ENCODE measurements at regions not wholly inside any gene's neighbourhood (a gene's known extent, or its start where the extent isn't known, plus 50 kb on each side); places are given as distances from the start of the nearest gene placed in this dataset.

GRCh38 chr7:12884856-12885440 is 197.5 kb downstream of the ARL4A start:
- H3K27ac ChIP-seq (ENCODE audit: insufficient read depth, low read depth, low read length) = no peak overlapping the region
- no TSS peak for BruUV-seq (replicated peaks)
- CTCF ChIA-PET = interaction anchor here (1.5 kb wide), 1 partner anchor 8 kb away, joined by 3 read pairs; no protein-coding TSS in a partner anchor

More at GRCh38 chr7:12884856-12885440, 197.5 kb downstream of the ARL4A start:
- Histone ChIP-seq H3K4me2 (ENCODE audit: insufficient read depth, low read length) (no peak overlapping the region), H3K27me3 (ENCODE audit: control insufficient read depth in 2 of 2, insufficient read depth in 2 of 2, low read length in 2 of 2) (no peaks in the 10 kb centered on the region), H3K79me2 (ENCODE audit: control insufficient read depth, insufficient read depth, low read length) (no peaks in the 10 kb centered on the region), H3K9me3 (replicated peaks; ENCODE audit: control insufficient read depth, insufficient read depth, low read length) (no peaks in the 10 kb centered on the region), H3K9ac (replicated peaks; ENCODE audit: extremely low read depth, insufficient read depth, low read length) (no peak overlapping the region), H3K4me3 (replicated peaks in 1 of 3; ENCODE audit: insufficient read depth in 1 of 3, low read depth in 1 of 3, low read length in 3 of 3) (no peak overlapping the region), H4K20me1 (replicated peaks; ENCODE audit: control insufficient read depth, extremely low read depth, insufficient read depth, low read length) (no peaks in the 10 kb centered on the region), H3K9me1 (replicated peaks; ENCODE audit: control insufficient read depth, extremely low read depth, insufficient read depth, low read length) (no peaks in the 10 kb centered on the region), H3K36me3 (ENCODE audit: control insufficient read depth in 2 of 2, extremely low read depth in 1 of 2, insufficient read depth in 2 of 2, low read length in 2 of 2) (no peaks in the 10 kb centered on the region), H2AFZ (ENCODE audit: low read depth, low read length) (no peak overlapping the region), H3K4me1 (ENCODE audit: control insufficient read depth, extremely low read depth, insufficient read depth, low read length) (no peaks in the 10 kb centered on the region)
- DNase-seq (ENCODE audit: low read depth, low spot score) (no peak), FAIRE-seq (no peak)
- POLR2A ChIA-PET = no interaction called here
- TF ChIP-seq MYC (IDR thresholded peaks at IDR 0.05; ENCODE audit: low read depth, low read length) = no peak
- TF ChIP-seq MAX (IDR thresholded peaks at IDR 0.05; ENCODE audit: insufficient read depth, insufficient read length) = no peak
- TF ChIP-seq EZH2 (IDR thresholded peaks at IDR 0.05; ENCODE audit: borderline replicate concordance, low read depth, low read length, severe bottlenecking) = no peak
- TF ChIP-seq POLR2A (IDR thresholded peaks at IDR 0.05; ENCODE audit: low read depth, low read length) = no peak
- TF ChIP-seq CTCF (IDR thresholded peaks at IDR 0.05; ENCODE audit: extremely low read depth in 1 of 2, insufficient read depth in 1 of 2, low read depth in 1 of 2, low read length in 2 of 2) = no peak
- TF ChIP-seq JUN (IDR thresholded peaks at IDR 0.05; ENCODE audit: borderline replicate concordance, insufficient read depth, insufficient read length, low read depth) = no peak
- no peak for TF ChIP-seq FOS (IDR thresholded peaks at IDR 0.05; ENCODE audit: borderline replicate concordance, insufficient read depth, low read length)
- TF ChIP-seq POLR2AphosphoS5 (IDR thresholded peaks at IDR 0.05; ENCODE audit: insufficient read depth, low read depth, low read length) = no peak
- TF ChIP-seq GATA2 (IDR thresholded peaks at IDR 0.05; ENCODE audit: insufficient read depth, insufficient read length, low read depth, low read length) = no peak
- dilution Hi-C loops (cut with MboI; ENCODE audit: extremely low pct_ligation_motif_present, low sequenced_read_pairs) = no loop called here
- intact Hi-C loops (cut with micrococcal nuclease) = no loop called here

All from endothelial cell of umbilical vein (primary cell).